Caco-2 (cell line): ENCODE measurements at regions not wholly inside any gene's neighbourhood (a gene's known extent, or its start where the extent isn't known, plus 50 kb on each side); places are given as distances from the start of the nearest gene placed in this dataset.

ENCODE experiments used
- BruUV-seq: library from RNA; stranded (reverse); fragments of 400-500 nt; replicated peaks from 2 replicates; lab custom pipeline; 2021; lab: Mats Ljungman, UMichigan
- CTCF ChIA-PET: fragments of 300-600 bp; sonication (Branson Sonifier 250); formaldehyde crosslinking; loops from one replicate; lab custom pipeline; 2022; ENCODE audit warnings: antibody characterized with exemption; lab: Charles Lee
- POLR2A ChIA-PET: fragments of 300-600 bp; sonication (Branson Sonifier 250); formaldehyde crosslinking; loops from one replicate; lab custom pipeline; 2022; ENCODE audit warnings: antibody characterized with exemption; lab: Charles Lee
- DNase-seq, 2 experiments: peaks; one replicate each; pipeline versions ENCODE4 v3.0.0 to v3.0.0-alpha.2; 2020 to 2022
- H3K27me3 ChIP-seq: replicated peaks from 2 replicates; pipeline ENCODE4 v1.6.0; 2011; ENCODE audit warnings: low read length; ENCODE audit not compliant: control insufficient read depth, insufficient read depth
- H3K36me3 ChIP-seq: 2 replicates; pipeline ENCODE4 v1.5.1; 2011; ENCODE audit warnings: low read length; ENCODE audit not compliant: control insufficient read depth, insufficient read depth
- H3K4me1 ChIP-seq: fragments of 250-450 bp; sonication (Bioruptor Pico); 2 replicates; pipeline ENCODE4 v1.5.1; 2020; ENCODE audit warnings: mild to moderate bottlenecking
- H3K4me3 ChIP-seq: 2 replicates; pipeline ENCODE4 v1.5.1; 2011; ENCODE audit warnings: low read depth, mild to moderate bottlenecking, control low read depth, low read length
- H3K9me3 ChIP-seq: fragments of 250-450 bp; sonication (Bioruptor Pico); 2 replicates; pipeline ENCODE4 v1.5.1; 2020; ENCODE audit warnings: mild to moderate bottlenecking, moderate library complexity
- H3K27ac Mint-ChIP-seq: one replicate; pipeline ENCODE4 v1.8.0; 2022; ENCODE audit warnings: mixed read lengths; ENCODE audit not compliant: unreplicated experiment
- H3K27me3 Mint-ChIP-seq: one replicate; pipeline ENCODE4 v1.8.0; 2022; ENCODE audit warnings: mixed read lengths; ENCODE audit not compliant: insufficient read depth, unreplicated experiment
- H3K36me3 Mint-ChIP-seq: one replicate; pipeline ENCODE4 v1.8.0; 2022; ENCODE audit warnings: mild to moderate bottlenecking, mixed read lengths; ENCODE audit not compliant: insufficient read depth, unreplicated experiment
- H3K4me1 Mint-ChIP-seq: one replicate; pipeline ENCODE4 v1.8.0; 2022; ENCODE audit warnings: low read depth, mixed read lengths; ENCODE audit not compliant: unreplicated experiment
- H3K4me3 Mint-ChIP-seq: one replicate; pipeline ENCODE4 v1.8.0; 2022; ENCODE audit warnings: mild to moderate bottlenecking, moderate library complexity, mixed read lengths; ENCODE audit not compliant: unreplicated experiment
- H3K9me3 Mint-ChIP-seq: one replicate; pipeline ENCODE4 v1.8.0; 2022; ENCODE audit warnings: mixed read lengths; ENCODE audit not compliant: unreplicated experiment
- CTCF ChIP-seq, 2 experiments: fragments of 200-600 bp in 1 of 2; IDR thresholded peaks; 1 replicate in 1 of 2; 2 replicates in 1 of 2; pipeline versions ENCODE4 v1.5.1 to v1.8.0; 2011 to 2022; ENCODE audit warnings: antibody characterized with exemption in 1 of 2, control low read depth in 1 of 2, inconsistent platforms in 1 of 2, low read depth in 1 of 2, low read length in 1 of 2, mild to moderate bottlenecking in 1 of 2, moderate library complexity in 1 of 2; ENCODE audit not compliant: insufficient read depth in 1 of 2, severe bottlenecking in 1 of 2, unreplicated experiment in 1 of 2
- intact Hi-C: fragments of 100-400 bp; cut with micrococcal nuclease; formaldehyde crosslinking; loops from one replicate; pipeline ENCODE4 v1.10.0; 2022; ENCODE audit not compliant: unreplicated experiment

- Mint-ChIP-seq H3K27ac (no peak overlapping the region), H3K4me3 (no peak overlapping the region), H3K36me3 (no peaks in the 10 kb centered on the region), H3K27me3 (peaks cover 1% of the 10 kb centered on the region), H3K4me1 (no peaks in the 10 kb centered on the region), H3K9me3 (peaks cover 6% of the 10 kb centered on the region)
- H3K27me3 ChIP-seq: no peaks in the 10 kb centered on the region
- H3K36me3 ChIP-seq: no peaks in the 10 kb centered on the region
- no peak for DNase-seq
- no peak for TF ChIP-seq CTCF (IDR thresholded peaks at IDR 0.05; ENCODE audit: insufficient read depth in 1 of 2, low read depth in 1 of 2, low read length in 1 of 2, severe bottlenecking in 1 of 2, unreplicated experiment in 1 of 2)
- H3K4me1 ChIP-seq: no peaks in the 10 kb centered on the region
- no peaks in the 10 kb centered on the region for H3K9me3 ChIP-seq
- intact Hi-C loops: no loop called here
- no TSS peak for BruUV-seq
- CTCF ChIA-PET: no interaction called here
- H3K4me3 ChIP-seq: no peak overlapping the region
- POLR2A ChIA-PET: no interaction called here
Observed at GRCh38 chr22:34283844-34284243, 363.6 kb upstream of the LARGE1 start.

- H3K36me3 Mint-ChIP-seq: no peaks in the 10 kb centered on the region
- H3K27ac Mint-ChIP-seq: no peak overlapping the region
- no peaks in the 10 kb centered on the region for H3K4me1 Mint-ChIP-seq
- H3K4me3 Mint-ChIP-seq: no peak overlapping the region
- Histone ChIP-seq H3K9me3 (no peaks in the 10 kb centered on the region), H3K4me1 (peaks cover 17% of the 10 kb centered on the region), H3K4me3 (no peak overlapping the region), H3K27me3 (no peaks in the 10 kb centered on the region), H3K36me3 (no peaks in the 10 kb centered on the region)
- BruUV-seq: no TSS peak
- ChIA-PET CTCF (no interaction called here), POLR2A (no interaction called here)
- peaks cover 2% of the 10 kb centered on the region for H3K27me3 Mint-ChIP-seq
- DNase-seq: no peak
- peaks cover 18% of the 10 kb centered on the region for H3K9me3 Mint-ChIP-seq
- no peak for TF ChIP-seq CTCF (IDR thresholded peaks at IDR 0.05; ENCODE audit: insufficient read depth in 1 of 2, low read depth in 1 of 2, low read length in 1 of 2, severe bottlenecking in 1 of 2, unreplicated experiment in 1 of 2)
- intact Hi-C loops: no loop called here
Observed at GRCh38 chr22:34293324-34293723, 373.0 kb upstream of the LARGE1 start.

GRCh38 chr22:34294476-34294875, 374.2 kb upstream of the LARGE1 start:
- intact Hi-C loops: no loop called here
- TF ChIP-seq CTCF (IDR thresholded peaks at IDR 0.05; ENCODE audit: insufficient read depth in 1 of 2, low read depth in 1 of 2, low read length in 1 of 2, severe bottlenecking in 1 of 2, unreplicated experiment in 1 of 2): no peak
- no peaks in the 10 kb centered on the region for H3K27me3 ChIP-seq
- ChIA-PET POLR2A (no interaction called here), CTCF (no interaction called here)
- Mint-ChIP-seq H3K9me3 (peaks cover 7% of the 10 kb centered on the region), H3K4me3 (no peak overlapping the region), H3K4me1 (no peaks in the 10 kb centered on the region), H3K27me3 (no peaks in the 10 kb centered on the region), H3K27ac (no peak overlapping the region), H3K36me3 (no peaks in the 10 kb centered on the region)
- no peak overlapping the region for H3K4me3 ChIP-seq
- BruUV-seq: no TSS peak
- no peaks in the 10 kb centered on the region for H3K9me3 ChIP-seq
- DNase-seq: no peak
- H3K36me3 ChIP-seq: no peaks in the 10 kb centered on the region
- peaks cover 17% of the 10 kb centered on the region for H3K4me1 ChIP-seq
